ENCODE measurements at regions not wholly inside any gene's neighbourhood (a gene's known extent, or its start where the extent isn't known, plus 50 kb on each side); places are given as distances from the start of the nearest gene placed in this dataset.

DNA sequence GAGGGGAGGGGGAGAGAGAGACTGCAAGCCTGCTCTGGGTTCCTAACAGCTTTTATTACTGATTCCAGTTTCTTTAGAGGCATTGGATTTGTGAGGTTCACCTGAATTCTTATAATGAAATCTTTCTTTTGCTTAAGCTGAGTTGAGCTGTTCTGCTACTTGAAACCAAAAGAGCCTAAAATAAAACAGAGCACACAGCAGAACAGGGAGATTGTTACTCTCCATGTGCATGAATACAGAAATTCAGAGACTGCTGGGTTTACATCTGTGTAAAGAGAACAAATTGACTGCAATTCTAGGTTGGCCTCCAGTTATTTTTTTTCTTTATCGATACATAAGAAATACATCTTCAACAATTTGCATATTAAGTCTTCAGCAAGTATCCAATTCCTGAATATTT lies 168.8 kb upstream of the NRIP1 start:
- DNase-seq (ENCODE audit: low read depth in 4 of 4, low spot score in 3 of 4): no peak

DNA sequence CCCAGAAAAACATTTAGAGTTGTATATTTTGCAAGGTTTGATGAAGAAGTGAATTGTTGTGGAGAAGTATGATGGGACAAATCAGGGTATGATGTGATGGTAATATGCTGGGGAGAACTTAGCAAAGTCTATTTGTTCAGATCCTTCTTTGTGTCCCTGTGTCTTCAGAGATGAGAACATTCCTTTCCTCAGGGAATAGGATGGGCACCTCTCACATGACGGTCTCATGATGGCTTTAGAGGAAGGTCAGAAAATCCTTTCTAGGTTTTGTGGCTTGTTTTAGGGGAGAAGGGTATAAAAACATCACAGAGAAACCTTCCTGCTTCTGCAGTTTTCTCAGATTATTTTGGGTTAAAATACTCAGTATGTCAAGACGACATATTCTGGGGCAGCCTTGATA lies 171.3 kb upstream of the NRIP1 start:
- no peak for DNase-seq (ENCODE audit: low read depth in 4 of 4, low spot score in 3 of 4)

DNA sequence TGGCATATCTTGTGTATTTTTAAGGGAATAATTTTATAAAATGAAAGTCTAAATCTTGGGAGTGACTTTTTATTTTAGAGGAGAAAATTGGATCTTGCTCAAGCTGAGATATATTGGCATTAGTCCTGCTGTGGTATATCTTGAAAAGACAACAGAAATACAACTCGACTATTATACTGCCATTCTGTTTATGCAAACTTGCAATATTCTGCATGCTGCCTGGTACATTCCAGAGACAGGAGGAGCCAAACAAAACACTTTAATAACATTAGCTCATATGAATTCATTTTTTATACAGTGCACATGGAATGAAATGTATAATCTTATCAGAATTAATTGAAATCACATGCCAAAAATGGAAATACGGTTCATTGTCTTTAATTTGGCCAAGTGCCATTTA lies 176.0 kb upstream of the NRIP1 start:
- no peak for DNase-seq (ENCODE audit: low read depth in 4 of 4, low spot score in 3 of 4)

DNA sequence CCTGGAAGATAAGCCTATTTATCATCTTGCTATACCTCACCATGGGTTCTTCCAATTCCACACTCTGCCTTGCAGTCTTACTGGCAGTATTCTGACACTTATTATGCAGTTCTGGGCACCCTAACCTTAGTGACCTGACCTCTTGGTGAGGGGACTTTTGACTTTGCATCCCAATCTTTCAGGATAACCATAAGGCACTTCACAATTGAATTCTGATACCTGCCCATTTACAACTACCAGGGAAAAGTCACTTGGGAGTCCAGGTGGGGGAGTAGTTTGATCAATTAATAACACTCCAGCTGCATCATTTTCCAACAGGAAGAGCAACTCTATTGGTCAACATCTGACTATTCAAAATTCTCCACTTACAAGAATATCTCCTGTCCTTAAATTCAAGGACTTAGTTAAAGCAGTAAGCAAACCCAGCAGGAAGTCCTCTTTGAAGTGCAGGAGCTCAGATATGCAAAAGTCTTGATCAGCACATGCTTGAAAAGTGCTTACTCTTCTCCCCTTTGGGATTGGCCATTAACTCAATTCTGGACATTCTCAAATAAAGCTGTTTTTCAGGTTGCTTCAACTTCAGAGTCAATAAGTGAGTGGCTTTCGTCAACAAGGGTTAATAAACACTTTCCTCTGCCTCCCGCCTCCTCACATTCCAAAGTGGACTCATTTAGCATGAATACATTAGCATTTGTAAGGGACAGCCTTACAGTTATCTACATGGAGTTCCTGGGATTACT lies 177.4 kb upstream of the NRIP1 start:
- DNase-seq (ENCODE audit: low read depth in 4 of 4, low spot score in 3 of 4): no peak

DNA sequence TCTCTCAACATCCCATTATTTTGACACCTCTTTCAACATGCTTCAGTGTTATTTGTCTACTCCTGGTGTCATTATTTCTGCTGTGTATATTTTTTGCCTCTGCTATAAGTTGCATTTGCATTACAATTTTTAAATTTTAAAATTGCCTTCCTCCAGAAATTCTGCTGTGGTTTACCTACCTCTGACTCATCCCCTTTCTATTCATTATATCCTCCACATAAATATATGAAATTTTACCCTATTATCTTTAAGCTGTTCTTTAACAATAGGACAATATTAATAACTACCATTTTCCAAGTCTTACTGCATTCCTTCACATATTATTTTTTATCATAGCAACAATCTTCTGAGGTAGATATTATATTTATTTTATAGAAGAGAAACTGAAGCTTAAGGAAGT lies 178.1 kb upstream of the NRIP1 start:
- no peak for DNase-seq (ENCODE audit: low read depth in 4 of 4, low spot score in 3 of 4)

DNA sequence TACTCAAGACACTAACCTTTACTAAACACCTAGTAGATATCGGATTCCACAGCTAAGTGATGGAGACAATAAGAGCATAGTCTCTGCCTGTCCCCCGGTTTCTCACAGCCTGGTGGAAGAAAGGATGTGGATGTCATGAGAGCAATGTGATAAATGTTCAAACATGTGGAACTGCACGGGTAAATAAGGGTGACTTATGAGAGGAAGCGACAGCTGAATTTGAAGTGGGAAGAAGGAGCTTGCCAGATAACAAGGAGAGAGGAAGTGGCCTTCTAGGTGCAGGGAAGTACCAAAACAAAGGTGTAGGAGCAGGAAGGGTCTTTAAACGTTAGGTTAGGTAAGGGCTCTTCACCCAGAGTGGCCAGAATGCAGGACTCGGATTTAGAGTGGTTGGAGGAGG lies 178.6 kb upstream of the NRIP1 start:
- DNase-seq (ENCODE audit: low read depth in 4 of 4, low spot score in 3 of 4): no peak

DNA sequence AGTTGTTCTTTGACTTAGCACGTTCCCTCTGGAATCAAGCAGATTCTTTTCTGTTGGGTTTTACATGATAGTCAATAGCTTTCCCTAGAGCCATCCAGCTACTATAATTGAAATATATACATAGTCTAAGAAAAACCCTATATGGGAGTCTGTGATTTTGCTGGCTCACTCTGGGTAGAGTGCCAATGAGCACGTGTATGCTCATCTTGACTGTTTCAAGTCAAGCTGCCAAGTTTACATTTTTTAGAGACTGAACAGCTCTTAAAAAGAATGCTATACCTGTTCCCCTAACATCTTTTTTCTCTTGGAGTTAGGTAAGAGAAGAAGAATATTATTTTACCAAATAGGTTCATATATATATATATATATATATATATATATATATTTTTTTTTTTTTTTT lies 182.8 kb upstream of the NRIP1 start:
- DNase-seq (ENCODE audit: low read depth in 4 of 4, low spot score in 3 of 4): no peak

DNA sequence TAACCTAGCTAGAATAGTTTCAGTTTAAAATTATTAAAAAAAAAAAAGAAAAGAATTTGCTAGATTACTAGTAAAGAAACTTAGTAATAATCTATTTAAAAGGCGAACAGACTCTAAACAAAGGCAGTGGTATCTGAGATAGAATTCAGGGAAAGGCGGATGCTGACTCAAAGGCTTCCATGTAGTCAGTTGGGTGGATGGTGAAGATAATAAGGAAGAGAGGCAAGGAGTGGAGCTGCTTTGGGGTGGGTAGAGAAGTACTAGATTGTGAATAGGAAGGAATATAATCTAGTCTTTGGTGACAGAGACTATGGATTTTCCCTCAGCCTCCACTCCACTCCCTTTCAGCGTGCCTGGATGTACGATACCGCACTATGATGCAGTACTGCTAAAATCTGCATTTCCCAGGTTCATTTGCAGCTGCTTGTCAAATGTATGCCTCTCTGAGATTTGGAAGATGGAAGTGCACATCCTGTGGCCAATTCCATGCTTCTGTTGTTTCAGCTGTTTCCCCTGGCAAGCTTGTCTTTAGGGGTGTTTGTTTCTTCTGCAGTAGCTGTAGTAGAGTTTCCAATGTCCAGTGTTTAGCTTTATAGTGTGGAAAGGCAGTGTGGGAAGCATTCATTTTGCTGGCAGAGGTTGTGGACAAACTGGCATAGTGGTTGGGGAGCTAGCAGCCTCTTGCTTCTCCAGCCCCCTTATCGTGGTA lies 184.6 kb upstream of the NRIP1 start:
- no peak for DNase-seq (ENCODE audit: low read depth in 4 of 4, low spot score in 3 of 4)

DNA sequence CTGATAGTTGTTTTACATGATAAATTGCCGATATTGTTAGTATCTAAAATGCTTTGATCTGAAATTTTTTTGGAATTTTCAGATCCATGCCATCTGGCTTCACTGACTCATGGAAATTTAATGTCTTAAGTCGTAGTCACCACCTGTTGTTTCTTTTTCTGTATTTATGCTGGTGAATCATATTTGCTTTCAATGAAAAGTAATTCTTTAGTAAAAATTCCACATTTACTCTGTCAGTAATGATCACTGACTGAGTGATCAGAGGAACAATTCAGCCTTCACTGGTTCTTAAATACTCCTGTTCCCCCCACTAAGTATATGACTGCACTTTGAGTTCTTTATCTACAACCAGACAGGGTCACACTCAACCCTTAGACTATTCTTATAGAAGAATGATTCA lies 185.6 kb upstream of the NRIP1 start:
- no peak for DNase-seq (ENCODE audit: low read depth in 4 of 4, low spot score in 3 of 4)

DNA sequence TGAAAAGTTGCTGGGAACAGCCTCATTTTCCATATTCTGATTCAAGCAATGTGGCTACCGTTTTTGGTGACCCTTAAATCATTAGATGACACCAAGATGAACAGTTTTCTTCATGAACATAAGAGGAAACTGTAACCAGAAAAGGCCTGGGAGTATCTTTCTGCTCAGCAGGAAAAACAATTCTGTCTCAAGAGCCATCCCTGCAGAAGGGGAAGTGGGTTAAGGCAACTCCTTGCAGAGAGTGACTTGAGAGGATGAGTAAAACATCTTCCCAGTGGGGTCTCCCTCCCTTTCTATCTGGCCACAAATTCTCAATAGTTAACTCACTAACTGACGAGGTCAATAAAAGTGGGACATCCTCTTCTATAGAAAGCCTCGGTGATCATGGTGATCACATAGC lies 187.6 kb upstream of the NRIP1 start:
- no peak for DNase-seq (ENCODE audit: low read depth in 4 of 4, low spot score in 3 of 4)

DNA sequence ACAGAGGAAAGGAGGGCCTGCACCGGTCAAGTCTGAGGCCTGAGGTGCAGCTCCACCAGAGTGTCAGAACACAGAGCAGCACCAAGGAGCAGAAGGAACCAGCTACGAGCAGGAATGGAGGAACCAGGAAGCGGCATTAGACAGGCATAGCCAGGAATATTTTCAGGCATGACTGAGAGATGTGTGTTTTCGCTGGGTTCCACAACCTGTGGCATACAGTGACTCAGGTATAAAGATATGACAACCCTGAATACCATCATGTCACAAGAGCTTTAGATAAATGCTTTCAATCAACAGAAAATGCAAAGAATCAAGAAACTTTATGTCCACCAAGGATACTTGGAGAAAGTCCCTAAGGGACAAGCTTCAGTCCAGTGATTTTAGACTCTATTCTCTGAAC lies 189.3 kb upstream of the NRIP1 start:
- no peak for DNase-seq (ENCODE audit: low read depth in 4 of 4, low spot score in 3 of 4)

DNA sequence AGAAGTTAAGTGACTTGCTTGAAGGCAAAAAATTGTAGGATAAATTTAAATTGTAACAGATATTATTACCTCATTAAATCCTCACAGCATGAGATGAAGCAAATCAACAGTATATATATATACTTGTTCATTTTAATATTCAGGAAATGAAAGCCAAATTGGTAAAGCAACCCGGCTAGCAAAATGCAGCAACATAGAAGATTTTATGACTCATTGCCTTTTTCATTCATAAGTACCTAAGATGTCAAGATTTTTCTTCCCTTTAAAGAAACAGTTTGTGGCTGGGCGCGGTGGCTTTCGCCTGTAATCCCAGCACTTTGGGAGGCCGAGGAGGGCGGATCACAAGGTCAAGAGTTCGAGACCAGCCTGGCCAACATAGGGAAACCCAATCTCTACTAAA lies 190.5 kb upstream of the NRIP1 start:
- no peak for DNase-seq (ENCODE audit: low read depth in 4 of 4, low spot score in 3 of 4)

DNA sequence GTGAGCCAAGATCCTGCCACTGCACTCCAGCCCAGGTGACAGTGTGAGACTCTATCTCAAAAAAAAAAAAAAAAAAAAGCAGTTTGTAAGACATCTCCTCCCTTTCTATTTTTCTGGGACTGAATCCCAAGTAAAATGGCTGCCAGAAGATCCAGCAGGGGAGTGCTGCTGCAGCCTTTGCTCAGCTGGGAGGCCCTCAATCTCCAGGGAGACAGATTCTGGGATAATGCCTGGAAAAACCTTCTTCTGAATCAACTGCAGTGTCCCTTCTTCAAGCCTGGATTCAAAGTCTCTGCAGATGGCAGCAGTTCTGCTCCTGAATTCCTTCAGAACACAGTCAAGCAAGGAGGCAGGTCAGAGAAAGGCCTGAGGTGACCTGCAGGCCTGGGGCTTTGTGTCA lies 191.0 kb upstream of the NRIP1 start:
- no peak for DNase-seq (ENCODE audit: low read depth in 4 of 4, low spot score in 3 of 4)

DNA sequence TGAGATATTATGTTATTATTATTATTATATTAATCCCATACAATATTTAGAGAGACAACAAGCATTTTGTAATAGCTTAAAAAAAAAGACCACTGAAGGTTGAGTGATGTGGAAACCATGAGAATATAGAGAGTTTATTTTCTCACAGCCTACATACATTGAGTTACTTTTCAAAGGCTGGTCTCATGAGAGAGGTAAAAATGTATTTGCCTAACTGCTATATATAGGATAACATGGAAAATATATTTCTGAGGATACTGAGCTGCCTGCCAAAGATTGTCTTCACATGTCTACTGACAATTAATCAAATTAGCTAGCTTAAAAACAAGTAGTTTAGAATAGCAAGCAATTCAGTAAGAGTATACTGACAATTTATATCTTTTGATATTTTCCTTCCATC lies 192.2 kb upstream of the NRIP1 start:
- DNase-seq (ENCODE audit: low read depth in 4 of 4, low spot score in 3 of 4): no peak

DNA sequence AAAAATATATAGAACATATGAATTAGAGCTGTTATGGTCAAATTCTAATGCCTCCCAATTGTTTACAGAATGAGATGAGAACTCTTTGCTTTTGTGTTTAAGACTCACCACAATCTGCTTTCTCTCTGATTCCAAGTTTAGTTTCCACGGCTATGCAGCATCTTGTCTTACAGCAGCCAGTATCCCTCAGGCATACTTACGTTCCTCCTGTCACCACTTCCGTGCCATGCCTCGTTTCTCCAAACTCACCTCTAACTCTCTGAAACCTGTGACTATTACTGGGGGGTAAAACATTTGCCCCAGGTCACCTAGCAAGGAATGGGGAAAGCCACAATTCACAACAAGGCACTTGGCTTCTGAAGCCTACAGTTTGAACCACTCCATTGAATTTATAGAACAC lies 192.8 kb upstream of the NRIP1 start:
- DNase-seq (ENCODE audit: low read depth in 4 of 4, low spot score in 3 of 4): no peak

DNA sequence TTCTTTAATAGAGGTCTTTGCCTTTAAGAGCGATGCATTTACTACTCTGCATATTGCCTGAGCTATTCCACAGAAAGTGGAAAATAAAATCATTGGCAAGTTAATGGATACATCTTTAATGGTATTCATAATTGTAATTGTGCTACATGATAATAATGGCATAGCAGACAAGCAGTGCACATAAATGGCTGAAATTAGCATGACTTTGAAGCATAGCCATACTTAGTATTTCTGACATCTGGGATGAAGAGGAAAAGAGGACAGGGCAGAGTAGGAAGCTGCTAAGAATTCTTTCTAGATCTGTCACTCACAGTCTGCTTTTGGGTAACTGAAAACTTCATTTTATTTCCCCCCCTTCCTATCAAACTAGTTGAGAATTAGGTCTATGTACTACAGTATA lies 195.0 kb upstream of the NRIP1 start:
- DNase-seq (ENCODE audit: low read depth in 4 of 4, low spot score in 3 of 4): no peak

DNA sequence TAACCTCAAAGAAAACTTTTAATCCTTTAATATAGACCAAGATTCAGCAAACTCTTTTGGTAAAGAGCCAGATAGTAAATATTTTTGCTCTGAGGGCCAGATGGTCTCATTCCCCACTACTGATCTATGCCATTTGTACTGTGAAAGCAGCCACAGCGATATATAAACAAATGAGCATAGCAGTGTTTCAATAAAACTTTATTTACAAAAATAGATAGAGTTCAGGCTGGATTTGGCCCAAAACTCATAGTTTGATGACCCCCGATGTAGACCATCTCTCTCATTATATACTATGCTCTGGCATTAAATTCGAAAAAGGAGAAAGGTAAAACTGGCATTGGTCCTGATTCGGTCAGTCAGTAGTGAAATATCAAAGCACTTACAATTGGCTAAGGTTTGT lies 195.8 kb upstream of the NRIP1 start:
- no peak for DNase-seq (ENCODE audit: low read depth in 4 of 4, low spot score in 3 of 4)

DNA sequence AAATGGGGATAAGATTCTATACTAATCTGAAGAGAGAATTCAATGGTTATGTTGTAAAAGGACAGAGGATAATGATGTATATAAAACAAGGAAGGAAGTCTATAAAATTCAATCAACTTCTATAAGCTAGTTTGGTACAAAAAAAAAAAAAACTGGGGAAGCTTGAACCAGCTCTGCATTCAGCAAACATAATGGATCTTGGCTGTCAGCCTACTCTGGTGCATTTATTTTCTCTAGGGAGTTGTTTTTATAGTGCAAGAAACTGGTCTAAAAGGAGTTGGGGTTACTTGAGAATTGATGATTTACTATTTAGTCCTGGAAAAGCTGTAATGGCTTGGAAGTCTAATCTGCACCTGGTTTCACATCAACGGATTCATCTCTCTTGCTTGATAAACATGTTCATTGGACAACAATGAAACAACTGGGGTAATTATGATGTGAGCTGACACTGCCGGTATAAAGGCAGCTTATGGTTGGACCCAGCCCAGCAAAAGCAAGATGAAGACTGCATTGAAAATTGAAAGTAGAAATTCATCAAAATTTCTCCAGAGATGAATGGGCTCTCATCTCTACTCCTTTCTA lies 199.4 kb upstream of the NRIP1 start:
- no peak for DNase-seq (ENCODE audit: low read depth in 4 of 4, low spot score in 3 of 4)

DNA sequence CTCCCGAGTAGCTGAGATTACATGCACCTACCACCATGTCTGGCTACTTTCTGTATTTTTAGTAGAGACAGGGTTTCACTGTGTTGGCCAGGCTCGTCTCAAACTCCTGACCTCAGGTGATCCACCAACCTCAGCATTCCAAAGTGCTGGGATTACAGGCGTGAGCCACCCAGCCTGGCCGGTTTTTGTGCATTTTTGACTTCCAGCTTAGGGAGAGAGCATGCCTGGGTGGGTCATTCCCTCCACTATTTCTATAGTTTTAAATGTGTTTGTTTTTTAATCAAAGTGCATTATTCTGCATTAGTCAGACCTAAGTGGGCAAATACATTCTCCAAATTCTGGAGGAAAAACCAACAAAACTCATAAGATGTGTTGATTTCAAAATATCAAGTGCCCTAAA lies 207.4 kb upstream of the NRIP1 start:
- DNase-seq (ENCODE audit: low read depth in 4 of 4, low spot score in 3 of 4): no peak

DNA sequence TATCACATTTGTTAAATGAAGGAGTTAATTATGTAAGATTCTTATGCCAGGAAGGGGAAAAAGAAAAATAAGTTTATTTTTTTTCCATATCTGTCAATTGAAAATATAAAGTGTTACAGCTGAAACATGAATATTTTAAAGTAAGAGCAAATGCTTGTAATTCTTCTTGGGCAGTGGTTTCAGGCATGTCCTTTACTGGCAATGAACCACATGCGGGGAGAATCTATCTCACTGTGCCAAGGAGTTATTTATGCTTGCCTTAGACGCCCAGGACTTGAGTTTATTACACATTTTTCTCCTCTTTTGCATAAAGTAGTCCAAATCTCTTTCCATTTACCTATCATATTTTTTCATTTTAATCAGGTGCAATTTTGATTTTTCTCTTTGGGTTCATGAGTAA lies 207.8 kb upstream of the NRIP1 start:
- DNase-seq (ENCODE audit: low read depth in 4 of 4, low spot score in 3 of 4): no peak

DNA sequence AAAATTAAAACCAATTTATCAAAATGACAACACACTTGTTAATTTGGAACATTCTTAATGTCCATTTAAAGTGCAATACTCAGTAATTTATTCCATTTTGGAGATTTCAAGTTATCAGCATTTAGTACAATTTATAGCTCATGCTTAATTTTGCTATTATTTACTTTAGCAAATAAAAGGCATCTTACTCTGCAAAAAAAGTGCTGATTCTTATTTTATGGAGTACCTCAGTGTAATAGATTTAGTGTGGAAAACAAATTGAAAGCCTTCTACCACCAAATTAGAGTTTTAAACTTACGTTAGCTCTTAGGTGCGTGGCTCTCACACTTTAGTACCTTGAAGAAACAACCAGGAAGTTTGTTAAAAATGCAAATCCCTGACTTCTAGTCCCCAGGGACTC lies 208.4 kb upstream of the NRIP1 start:
- DNase-seq (ENCODE audit: low read depth in 4 of 4, low spot score in 3 of 4): no peak

DNA sequence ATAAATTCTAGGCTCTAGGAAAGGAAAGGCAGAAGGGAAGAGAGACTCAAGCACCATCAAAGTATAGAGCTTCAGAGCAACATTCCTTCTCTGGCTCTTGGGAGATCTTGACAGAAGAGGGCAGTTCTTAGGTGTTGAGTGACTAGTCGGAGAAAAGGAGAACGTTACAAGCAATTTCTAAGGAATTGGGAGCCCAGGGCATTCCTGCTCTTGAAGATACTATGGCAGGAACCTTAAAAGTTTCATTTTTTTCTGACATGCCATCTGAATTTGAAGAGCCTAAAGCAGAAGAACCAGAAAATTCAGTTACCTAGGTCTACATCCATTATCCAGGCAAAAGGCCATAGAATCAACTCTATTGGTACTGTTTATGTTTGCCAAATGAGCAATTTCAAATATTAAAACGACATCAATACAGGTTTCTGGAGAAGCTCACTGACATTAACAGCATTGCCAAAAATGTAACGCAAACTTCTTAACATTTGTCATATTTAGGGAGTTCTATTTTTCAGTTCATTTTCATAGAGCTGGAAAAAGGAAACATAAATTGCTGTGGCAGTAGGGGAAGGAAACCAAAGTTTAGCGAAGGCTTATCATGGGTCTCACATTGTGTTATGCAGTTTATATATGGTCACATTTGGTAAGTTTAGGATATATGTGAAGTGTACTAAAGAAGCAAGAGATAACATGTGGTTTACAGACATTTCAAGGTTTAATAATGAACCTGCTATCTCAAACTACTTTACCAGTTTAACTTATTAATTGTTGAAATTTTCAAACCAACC lies 210.1 kb upstream of the NRIP1 start:
- DNase-seq (ENCODE audit: low read depth in 4 of 4, low spot score in 3 of 4): no peak
